ENCODE measurements at regions not wholly inside any gene's neighbourhood (a gene's known extent, or its start where the extent isn't known, plus 50 kb on each side); places are given as distances from the start of the nearest gene placed in this dataset.
A peak's percentile ranks its signal among the peaks of the same experiment; 100 is the strongest.

- DNase-seq, result no peak
These were observed 84.8 kb upstream of the ZBED5 start for GRCh38 chr11:10942620-10943019.

- DNase-seq, result no peak
These were observed 84.0 kb upstream of the ZBED5 start for GRCh38 chr11:10941871-10942270.

GRCh38 chr11:10941414-10941813, 83.6 kb upstream of the ZBED5 start:
- DNase-seq, result no peak

GRCh38 chr11:10938650-10939387, 81.0 kb upstream of the ZBED5 start:
- no peak for DNase-seq

- DNase-seq, result no peak
These were observed 80.4 kb upstream of the ZBED5 start for GRCh38 chr11:10938231-10938630.

- no peak for DNase-seq
These were observed 79.5 kb upstream of the ZBED5 start for GRCh38 chr11:10937385-10937771.

- DNase-seq, result no peak
These were observed 79.0 kb upstream of the ZBED5 start for GRCh38 chr11:10936626-10937384.

- peak; percentile 23 for DNase-seq
These were observed 77.2 kb upstream of the ZBED5 start for GRCh38 chr11:10935015-10935559.

- peak; percentile 37 for DNase-seq
These were observed 76.5 kb upstream of the ZBED5 start for GRCh38 chr11:10934293-10934860.

GRCh38 chr11:10933455-10934292, 75.8 kb upstream of the ZBED5 start:
- DNase-seq, result peak; percentile 94

- DNase-seq, result no peak
These were observed 75.1 kb upstream of the ZBED5 start for GRCh38 chr11:10932976-10933375.

- no peak for DNase-seq
These were observed 74.2 kb upstream of the ZBED5 start for GRCh38 chr11:10931761-10932670.

GRCh38 chr11:10930972-10931760, 73.3 kb upstream of the ZBED5 start:
- peak; percentile 74 for DNase-seq

GRCh38 chr11:10930224-10930971, 72.5 kb upstream of the ZBED5 start:
- DNase-seq, result peak; percentile 47

- DNase-seq, result no peak
These were observed 69.7 kb upstream of the ZBED5 start for GRCh38 chr11:10927538-10927937.

GRCh38 chr11:10926801-10927211, 69.0 kb upstream of the ZBED5 start:
- DNase-seq, result no peak

- no peak for DNase-seq
These were observed 67.5 kb upstream of the ZBED5 start for GRCh38 chr11:10925149-10925926.

- no peak for DNase-seq
These were observed 66.0 kb upstream of the ZBED5 start for GRCh38 chr11:10923882-10924281.

GRCh38 chr11:10922892-10923291, 65.0 kb upstream of the ZBED5 start:
- no peak for DNase-seq
